ENCODE measurements at regions not wholly inside any gene's neighbourhood (a gene's known extent, or its start where the extent isn't known, plus 50 kb on each side); places are given as distances from the start of the nearest gene placed in this dataset.
"Not testable (repeated sequence)": the region's sequence is repeated elsewhere in the genome, so short reads cannot be mapped to it uniquely, and the experiment has no call there.

GRCh38 chr3:137820366-137820765 is 56.3 kb downstream of the SOX14 start:
- no peak for DNase-seq (ENCODE audit: low read depth)

GRCh38 chr3:137835096-137835495 is 71.0 kb downstream of the SOX14 start:
- DNase-seq (ENCODE audit: low read depth), result no peak

DNA sequence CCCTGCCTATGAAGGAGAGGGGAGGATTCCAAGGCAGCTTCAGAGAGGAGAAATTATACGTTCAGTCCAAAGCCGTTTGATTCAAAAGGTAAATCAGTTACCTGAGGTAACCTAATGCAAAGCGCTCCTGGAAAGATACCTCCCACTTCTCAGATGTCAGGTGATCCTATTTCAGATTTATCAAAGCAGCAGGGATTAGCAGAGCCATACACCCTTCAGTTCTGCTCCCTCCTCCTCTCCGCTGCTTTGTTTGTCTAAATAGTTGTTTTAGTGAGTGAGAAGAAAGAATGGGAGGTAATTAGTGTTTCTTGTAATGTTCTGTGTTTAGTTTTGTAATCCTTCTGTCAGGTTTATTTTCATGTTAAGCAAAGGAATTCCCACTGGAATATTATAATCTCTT is 81.1 kb downstream of the SOX14 start:
- no peak for DNase-seq (ENCODE audit: low read depth)

GRCh38 chr3:137845666-137846065 is 81.6 kb downstream of the SOX14 start:
- no peak for DNase-seq (ENCODE audit: low read depth)

DNA sequence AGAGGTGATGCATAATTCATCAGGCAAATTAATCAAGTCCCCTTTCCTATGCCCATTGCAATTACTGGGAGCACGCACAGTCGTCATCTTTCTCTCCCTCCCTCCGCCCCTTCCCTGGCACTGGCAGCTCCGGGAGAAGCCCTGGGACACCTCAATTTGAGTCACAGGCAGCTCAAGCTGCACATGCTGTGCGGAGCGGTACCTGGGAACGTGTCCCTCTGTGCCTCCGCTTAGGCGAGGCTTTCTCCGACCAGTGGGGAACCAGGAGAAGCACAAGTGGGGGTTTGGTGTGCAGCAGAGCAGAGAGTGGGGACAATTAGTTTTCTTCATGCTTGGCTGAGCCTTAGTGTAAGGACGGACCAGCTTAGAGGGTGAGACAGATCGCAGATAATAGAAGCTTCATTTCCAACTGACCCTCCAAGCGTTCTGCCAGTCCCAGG is 88.3 kb downstream of the SOX14 start:
- no peak for DNase-seq (ENCODE audit: low read depth)

GRCh38 chr3:137854533-137855261 is 90.6 kb downstream of the SOX14 start:
- no peak for DNase-seq (ENCODE audit: low read depth)

- DNase-seq (ENCODE audit: low read depth), result no peak
Observed at GRCh38 chr3:137866001-137866400, 101.9 kb downstream of the SOX14 start.

- DNase-seq (ENCODE audit: low read depth), result no peak
Observed at GRCh38 chr3:137866933-137867332, 102.8 kb downstream of the SOX14 start.

- no peak for DNase-seq (ENCODE audit: low read depth)
Observed at GRCh38 chr3:137867611-137868010, 103.5 kb downstream of the SOX14 start.

DNA sequence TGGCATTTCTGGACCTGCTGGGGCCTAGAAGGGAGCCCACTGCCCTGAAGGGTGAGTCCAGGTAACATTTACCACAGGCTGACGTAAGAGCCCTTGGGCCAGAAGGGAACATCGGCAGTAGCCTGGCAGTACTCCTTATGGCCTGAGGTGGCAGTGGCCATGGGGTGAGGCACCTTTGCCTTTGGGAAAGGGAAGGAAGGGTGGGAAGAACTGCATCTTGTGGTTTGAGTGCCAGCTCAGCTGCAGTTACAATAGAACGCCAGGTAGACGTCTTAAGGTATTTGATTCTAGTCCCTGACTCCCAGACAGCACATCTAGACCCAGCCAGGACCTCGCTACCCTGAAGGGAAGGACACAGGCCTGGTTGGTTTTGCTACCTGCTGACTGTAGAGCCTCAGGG is 104.9 kb downstream of the SOX14 start:
- no peak for DNase-seq (ENCODE audit: low read depth)

- DNase-seq (ENCODE audit: low read depth), result not testable (repeated sequence)
Observed at GRCh38 chr3:137872589-137872988, 108.5 kb downstream of the SOX14 start.

- not testable (repeated sequence) for DNase-seq (ENCODE audit: low read depth)
Observed at GRCh38 chr3:137896842-137897241, 113.1 kb upstream of the CLDN18 start.

- DNase-seq (ENCODE audit: low read depth), result no peak
Observed at GRCh38 chr3:137906985-137907649, 102.8 kb upstream of the CLDN18 start.

DNA sequence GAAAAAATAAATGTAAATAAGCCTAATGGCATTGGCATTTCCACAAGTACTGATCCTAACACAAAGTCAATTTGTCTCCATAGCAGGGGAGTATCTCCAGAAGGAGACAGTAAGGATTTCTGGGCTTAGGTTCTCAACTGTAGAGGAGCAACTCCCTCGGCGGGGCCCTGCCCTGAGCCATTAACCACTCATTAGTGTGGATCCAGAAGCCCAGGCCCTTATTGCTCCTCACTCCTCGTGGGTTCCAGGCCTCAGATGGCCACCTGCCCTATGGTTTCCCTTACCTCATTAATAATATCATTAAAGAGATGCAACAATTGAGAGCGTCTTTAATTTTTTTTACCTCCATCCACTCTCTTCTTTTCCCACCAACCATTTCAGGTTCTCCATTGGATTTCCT is 85.3 kb upstream of the CLDN18 start:
- DNase-seq (ENCODE audit: low read depth), result no peak

DNA sequence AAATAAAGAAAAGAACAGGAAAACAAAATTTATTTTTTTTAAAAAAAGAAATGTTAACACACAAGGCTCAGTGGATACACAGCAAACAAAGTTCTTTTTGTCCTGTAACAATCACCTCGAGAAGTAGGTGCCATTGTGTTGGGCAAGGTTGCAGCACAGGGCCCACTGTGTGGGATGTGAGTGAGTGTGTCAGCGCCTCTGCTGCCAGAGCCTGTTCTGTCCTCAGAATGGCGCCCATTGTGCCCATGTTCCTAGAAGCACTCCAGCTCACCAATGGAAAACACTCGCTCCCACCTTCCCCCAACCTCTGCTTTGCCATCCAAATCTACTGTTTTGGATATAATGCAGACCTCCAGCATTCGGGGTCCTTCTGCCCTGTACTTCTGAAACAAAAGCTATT is 84.9 kb upstream of the CLDN18 start:
- no peak for DNase-seq (ENCODE audit: low read depth)

- DNase-seq (ENCODE audit: low read depth), result no peak
Observed at GRCh38 chr3:137926991-137927390, 83.0 kb upstream of the CLDN18 start.

DNA sequence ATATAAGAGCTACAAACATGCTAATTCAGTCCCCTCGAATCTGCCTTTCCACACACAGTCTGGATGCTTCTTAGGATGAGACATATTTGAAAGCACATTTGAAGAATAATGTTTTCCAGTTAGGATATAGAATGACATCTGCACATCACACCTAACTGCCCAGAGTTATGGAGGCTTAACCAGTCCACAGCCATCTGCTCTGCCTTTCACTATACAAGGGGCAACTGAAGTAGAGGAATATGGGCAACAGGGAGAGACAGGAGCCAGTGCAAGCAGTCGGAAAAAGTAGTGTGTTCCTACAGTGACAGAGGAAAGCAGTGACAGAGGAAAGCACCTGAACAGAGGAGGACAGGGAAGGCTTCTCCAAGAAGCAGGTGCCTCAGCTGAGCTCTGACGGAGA is 79.0 kb upstream of the CLDN18 start:
- no peak for DNase-seq (ENCODE audit: low read depth)

- DNase-seq (ENCODE audit: low read depth), result no peak
Observed at GRCh38 chr3:137938876-137939275, 71.1 kb upstream of the CLDN18 start.

DNA sequence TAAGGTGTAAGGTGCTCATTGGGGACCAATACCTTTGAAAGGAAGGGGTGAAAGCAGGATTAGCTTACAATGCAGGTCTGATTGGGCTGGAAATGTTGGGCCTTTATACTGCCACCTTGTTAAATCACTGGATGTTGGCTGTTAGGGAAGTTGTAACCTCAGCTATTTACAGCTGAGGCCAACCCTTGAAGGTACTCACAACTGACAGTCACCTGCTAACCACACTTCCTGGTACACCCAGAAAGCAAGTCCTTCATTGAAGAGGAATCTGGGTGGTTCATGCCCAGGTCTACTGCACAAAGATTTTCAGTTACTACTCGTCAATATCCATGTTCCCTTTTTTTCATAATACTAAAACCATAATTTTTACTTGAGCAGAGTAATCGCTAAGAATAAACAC is 65.4 kb upstream of the CLDN18 start:
- no peak for DNase-seq (ENCODE audit: low read depth)

DNA sequence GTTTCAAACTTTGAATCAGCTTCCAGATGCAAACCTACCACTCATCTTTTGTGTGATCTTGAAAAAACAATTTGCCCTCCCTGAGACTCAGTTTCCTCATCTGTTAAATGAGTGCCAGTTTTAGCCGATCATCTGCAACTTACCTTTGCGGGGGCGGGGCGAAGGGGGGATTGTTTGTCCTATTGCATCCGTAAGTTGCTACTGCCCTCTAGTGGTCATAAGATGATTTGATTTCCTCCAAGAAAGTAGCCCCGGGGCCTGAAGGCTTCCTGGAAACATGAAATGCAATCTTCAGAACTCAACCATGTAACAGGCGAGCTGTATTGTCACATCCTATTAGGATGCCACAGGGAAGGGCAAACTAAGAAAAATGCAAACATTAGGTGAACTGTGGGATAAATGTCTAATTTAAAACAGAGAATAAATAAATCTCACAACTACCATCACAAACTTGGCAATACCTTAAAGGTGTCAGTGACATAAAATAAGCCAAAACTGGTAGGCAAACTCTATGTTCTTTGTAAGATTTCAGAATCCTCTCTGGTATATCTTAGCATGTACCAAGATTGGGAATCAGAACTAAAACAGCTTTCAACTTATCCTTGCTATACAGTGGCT is 63.5 kb upstream of the CLDN18 start:
- peak; percentile 2 for DNase-seq (ENCODE audit: low read depth)

GRCh38 chr3:137947117-137947516 is 62.8 kb upstream of the CLDN18 start:
- no peak for DNase-seq (ENCODE audit: low read depth)

DNA sequence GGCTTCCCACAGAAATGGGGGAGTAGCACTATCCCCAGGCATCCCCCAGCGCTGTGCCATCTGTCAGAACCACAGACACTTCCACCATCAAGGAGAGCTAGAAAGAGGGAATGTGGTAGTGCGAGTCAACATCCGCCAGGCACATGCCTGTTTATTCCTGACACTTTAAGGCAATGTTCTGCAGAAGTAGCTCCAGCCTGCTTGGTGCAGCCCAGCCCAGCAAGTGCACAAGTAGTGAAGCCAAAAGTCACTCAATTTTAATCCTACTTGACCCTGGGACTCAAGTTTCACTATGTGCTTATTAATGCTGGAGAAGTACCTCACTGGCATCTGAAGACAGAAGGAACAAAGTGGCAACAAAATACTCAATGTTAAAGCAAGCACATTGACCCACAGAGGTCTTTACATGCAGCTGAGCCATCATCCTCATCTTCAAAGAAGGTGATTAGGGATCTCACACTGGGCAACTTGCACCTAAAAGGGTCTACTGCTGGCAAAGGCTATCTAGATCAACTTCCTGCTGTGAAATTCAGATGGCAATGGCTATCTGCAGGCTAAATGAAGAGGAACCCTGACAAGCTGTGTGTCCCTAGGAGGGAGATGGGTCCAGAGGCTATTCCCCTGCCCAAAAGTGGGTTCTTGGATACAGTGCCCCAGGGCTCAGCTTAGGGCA is 61.4 kb upstream of the CLDN18 start:
- DNase-seq (ENCODE audit: low read depth), result no peak

GRCh38 chr3:137958636-137959035 is 51.3 kb upstream of the CLDN18 start:
- DNase-seq (ENCODE audit: low read depth), result no peak

Measured in stimulated activated CD8-positive, alpha-beta memory T cell treated with anti-CD3 and anti-CD28 coated beads, Interleukin-15, amount 100 ng/mL, for 1 hour (primary cell).